Left lung (tissue), 4 donors: ENCODE measurements at regions not wholly inside any gene's neighbourhood (a gene's known extent, or its start where the extent isn't known, plus 50 kb on each side); places are given as distances from the start of the nearest gene placed in this dataset.
A peak's percentile ranks its signal among the peaks of the same experiment; 100 is the strongest.

Experiments used
- ATAC-seq: fragments of 200-7000 bp; cut with Tn5 transposase; one replicate; pipeline ENCODE4 v1.9.1; 2020; ENCODE audit warnings: moderate library complexity
- DNase-seq, 4 donors: peaks; one replicate each; pipeline ENCODE4 v3.0.0-alpha.2; 2013 to 2020
- H3K27ac ChIP-seq, 2 donors: fragments of 200-600 bp; sonication (generic) in 1 of 2; one replicate each; pipeline versions ENCODE4 v1.5.0 to v1.8.0; 2020 to 2021
- H3K27me3 ChIP-seq, 2 donors: fragments of 200-600 bp; sonication (generic) in 1 of 2; one replicate each; pipeline versions ENCODE4 v1.5.0 to v1.8.0; 2020 to 2021
- H3K36me3 ChIP-seq, 2 donors: fragments of 200-600 bp; sonication (generic) in 1 of 2; one replicate each; pipeline versions ENCODE4 v1.5.0 to v1.8.0; 2020 to 2021
- H3K4me1 ChIP-seq, 2 donors: fragments of 200-600 bp; one replicate each; pipeline ENCODE4 v1.8.0; 2021
- H3K4me3 ChIP-seq, 2 donors: fragments of 200-600 bp; sonication (generic) in 1 of 2; one replicate each; pipeline versions ENCODE4 v1.5.0 to v1.8.0; 2020 to 2021; ENCODE audit warnings: mild to moderate bottlenecking in 1 of 2
- H3K9me3 ChIP-seq, 2 donors: fragments of 200-600 bp; sonication (generic) in 1 of 2; one replicate each; pipeline versions ENCODE4 v1.5.0 to v1.8.0; 2020 to 2021
- intact Hi-C, 2 donors: fragments of 100-400 bp; cut with DNase I; formaldehyde crosslinking; loops; one replicate each; pipeline versions ENCODE4 v1.11.2 to v1.14.2; 2022
- TF ChIP-seq, protein P1 (sequence below), 2 donors: fragments of 200-600 bp; sonication (generic) in 1 of 2; IDR thresholded peaks; one replicate each; pipeline versions ENCODE4 v1.5.0 to v1.8.0; 2021; ENCODE audit warnings: antibody characterized with exemption in 2 of 2
- donor health status: DM: no; HTN: yes; CAD: no.
- donor health status: DM: no; HTN: no; CAD: no.

DNA sequence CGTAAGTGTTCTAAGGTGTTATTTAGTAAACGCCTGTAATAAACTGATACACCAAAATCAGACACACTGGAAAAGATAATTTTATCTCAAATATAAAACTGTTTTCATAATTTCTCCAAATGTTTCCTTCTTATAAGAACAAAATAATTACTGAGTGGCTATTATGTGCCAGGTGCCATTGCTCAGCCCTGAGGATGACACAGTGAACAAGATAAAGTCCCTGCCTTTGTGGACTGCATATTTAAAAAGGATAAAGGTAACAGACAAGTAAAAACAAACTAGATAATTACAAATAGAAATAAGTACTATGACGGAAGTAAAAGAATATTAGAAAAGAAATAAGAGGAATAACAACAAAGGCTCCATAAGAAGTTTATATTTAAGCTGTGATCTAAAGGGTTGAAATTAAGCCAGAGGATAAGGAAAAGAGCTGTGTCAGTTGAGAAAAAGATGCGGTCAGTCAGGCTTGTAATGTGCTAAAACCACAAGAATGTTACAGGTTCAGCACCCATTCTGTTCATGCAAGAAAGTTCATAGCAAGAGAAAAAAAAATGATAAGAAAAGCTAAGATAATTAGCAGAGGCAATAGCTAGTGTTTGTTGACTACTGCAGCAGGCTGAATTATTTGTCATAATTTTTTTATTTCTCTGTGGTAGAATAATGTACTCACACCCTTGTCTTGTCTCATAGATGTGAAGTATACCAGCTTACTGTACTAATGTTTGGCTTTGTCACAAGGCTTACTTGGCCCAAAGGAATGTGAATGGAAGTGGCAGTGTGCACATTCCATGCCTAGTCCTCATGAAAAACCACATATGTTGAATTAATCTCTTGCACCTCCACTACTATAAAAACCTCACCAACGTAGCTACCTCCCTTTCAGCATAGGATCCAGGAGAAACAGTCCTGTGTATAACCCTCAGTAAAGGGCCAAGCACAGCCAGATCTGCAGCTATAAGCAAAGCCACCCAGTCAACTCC is 75.1 kb downstream of the CRPPA start:
- Histone ChIP-seq H3K9me3 (peaks cover 0 to 35% of the 10 kb centered on the region in 2 donors), H3K4me1 (no peaks in the 10 kb centered on the region), H3K36me3 (no peaks in the 10 kb centered on the region), H3K27me3 (no peaks in the 10 kb centered on the region), H3K27ac (no peak overlapping the region), H3K4me3 (no peak overlapping the region)
- TF ChIP-seq, protein P1, sequence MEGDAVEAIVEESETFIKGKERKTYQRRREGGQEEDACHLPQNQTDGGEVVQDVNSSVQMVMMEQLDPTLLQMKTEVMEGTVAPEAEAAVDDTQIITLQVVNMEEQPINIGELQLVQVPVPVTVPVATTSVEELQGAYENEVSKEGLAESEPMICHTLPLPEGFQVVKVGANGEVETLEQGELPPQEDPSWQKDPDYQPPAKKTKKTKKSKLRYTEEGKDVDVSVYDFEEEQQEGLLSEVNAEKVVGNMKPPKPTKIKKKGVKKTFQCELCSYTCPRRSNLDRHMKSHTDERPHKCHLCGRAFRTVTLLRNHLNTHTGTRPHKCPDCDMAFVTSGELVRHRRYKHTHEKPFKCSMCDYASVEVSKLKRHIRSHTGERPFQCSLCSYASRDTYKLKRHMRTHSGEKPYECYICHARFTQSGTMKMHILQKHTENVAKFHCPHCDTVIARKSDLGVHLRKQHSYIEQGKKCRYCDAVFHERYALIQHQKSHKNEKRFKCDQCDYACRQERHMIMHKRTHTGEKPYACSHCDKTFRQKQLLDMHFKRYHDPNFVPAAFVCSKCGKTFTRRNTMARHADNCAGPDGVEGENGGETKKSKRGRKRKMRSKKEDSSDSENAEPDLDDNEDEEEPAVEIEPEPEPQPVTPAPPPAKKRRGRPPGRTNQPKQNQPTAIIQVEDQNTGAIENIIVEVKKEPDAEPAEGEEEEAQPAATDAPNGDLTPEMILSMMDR (IDR thresholded peaks at IDR 0.05): no peak
- intact Hi-C loops: no loop called here
- DNase-seq (no peak), ATAC-seq (peak; percentile 91)

DNA sequence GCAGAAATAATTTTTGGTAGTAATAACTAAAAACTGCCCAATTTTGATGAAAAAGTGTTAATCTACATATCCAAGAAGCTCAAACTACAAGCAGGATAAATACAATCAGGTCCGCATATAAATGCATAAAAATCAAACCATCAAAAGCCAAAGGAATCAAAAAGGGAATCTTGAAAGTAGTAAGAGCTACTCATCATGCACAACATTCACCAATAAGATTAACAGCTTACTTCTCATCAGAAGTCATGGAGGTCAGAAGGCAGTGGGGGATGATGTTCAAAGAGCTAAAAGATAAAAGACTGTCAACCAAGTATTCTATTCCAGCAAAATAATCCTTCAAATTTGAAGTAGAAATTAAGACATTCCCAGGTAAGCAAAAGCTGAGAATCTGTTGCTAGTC is 76.4 kb downstream of the CRPPA start:
- H3K36me3 ChIP-seq: no peaks in the 10 kb centered on the region
- no peaks in the 10 kb centered on the region for H3K4me1 ChIP-seq
- TF ChIP-seq, protein P1 (IDR thresholded peaks at IDR 0.05): no peak
- H3K9me3 ChIP-seq: peaks cover 0 to 31% of the 10 kb centered on the region in 2 donors
- intact Hi-C loops: no loop called here
- no peak overlapping the region for H3K4me3 ChIP-seq
- ATAC-seq: no peak
- H3K27ac ChIP-seq: no peak overlapping the region
- no peak for DNase-seq
- H3K27me3 ChIP-seq: no peaks in the 10 kb centered on the region

DNA sequence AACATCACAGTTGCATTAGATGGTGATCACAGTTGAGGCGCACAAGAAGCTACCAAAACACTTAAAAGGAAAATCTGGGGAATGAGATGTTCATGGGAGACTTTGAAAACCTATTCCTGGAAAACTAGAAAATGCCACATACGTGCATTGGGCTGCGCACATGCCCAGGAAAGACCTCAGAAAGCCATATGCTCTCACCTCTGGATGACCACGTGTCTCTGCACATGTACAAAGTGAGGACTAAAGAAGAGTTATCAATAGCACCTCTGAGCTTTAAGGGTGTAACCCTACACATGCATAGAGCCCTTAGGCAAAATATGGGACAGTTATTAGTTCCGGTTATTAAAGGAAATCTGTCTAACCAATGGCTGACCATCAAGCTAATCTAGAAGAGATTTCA is 77.7 kb downstream of the CRPPA start:
- Histone ChIP-seq H3K27me3 (no peaks in the 10 kb centered on the region), H3K4me3 (no peak overlapping the region), H3K27ac (no peak overlapping the region), H3K36me3 (no peaks in the 10 kb centered on the region), H3K9me3 (peaks cover 0 to 36% of the 10 kb centered on the region in 2 donors), H3K4me1 (no peaks in the 10 kb centered on the region)
- ATAC-seq (no peak), DNase-seq (no peak)
- TF ChIP-seq, protein P1 (IDR thresholded peaks at IDR 0.05): no peak
- intact Hi-C loops: no loop called here

DNA sequence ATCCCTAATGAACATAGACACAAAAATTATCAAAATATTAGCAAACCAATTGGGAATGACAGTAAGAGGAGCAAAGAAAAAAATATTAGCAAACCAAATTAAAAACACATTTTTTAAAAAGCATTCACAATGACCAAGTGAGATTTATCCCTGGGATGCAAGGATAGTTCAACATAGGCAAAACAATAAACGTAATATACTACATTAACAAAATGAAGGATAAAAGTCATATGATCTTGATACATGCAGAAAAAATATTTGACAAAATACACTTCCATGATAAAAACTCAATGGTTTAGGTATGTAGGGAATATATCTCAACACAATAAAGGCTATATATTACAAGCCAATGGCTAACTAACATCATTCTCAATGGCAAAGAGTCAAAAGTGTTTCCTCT is 83.3 kb downstream of the CRPPA start:
- Histone ChIP-seq H3K4me3 (no peak overlapping the region), H3K27me3 (no peaks in the 10 kb centered on the region), H3K27ac (no peak overlapping the region), H3K36me3 (no peaks in the 10 kb centered on the region), H3K4me1 (no peaks in the 10 kb centered on the region), H3K9me3 (peaks cover 0 to 52% of the 10 kb centered on the region in 2 donors)
- TF ChIP-seq, protein P1 (IDR thresholded peaks at IDR 0.05): no peak
- intact Hi-C loops: no loop called here
- no peak for DNase-seq
- no peak for ATAC-seq

DNA sequence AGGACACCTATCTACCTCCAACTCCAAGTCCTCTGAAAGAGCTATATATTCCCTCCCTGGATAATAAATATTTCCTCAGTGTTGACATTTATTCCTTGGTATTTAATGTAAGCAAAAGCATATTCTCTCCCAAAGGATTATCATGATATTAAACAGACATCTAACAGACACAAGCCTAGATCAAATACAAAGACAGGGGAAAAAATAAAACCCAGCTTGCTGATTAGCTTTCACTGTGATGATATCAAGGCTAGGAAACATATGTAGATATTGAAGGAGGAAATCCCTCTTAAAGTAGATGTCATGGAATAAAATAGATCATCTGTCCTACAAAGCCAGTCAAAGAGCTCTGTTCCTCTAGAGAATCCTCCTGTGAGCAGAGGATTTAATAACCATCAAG is 95.2 kb downstream of the CRPPA start:
- H3K9me3 ChIP-seq: peaks cover 0 to under 1% of the 10 kb centered on the region in 2 donors
- DNase-seq (no peak), ATAC-seq (no peak)
- no peak overlapping the region for H3K27ac ChIP-seq
- intact Hi-C loops: no loop called here
- TF ChIP-seq, protein P1 (IDR thresholded peaks at IDR 0.05): no peak
- H3K27me3 ChIP-seq: no peaks in the 10 kb centered on the region
- no peaks in the 10 kb centered on the region for H3K4me1 ChIP-seq
- no peaks in the 10 kb centered on the region for H3K36me3 ChIP-seq
- H3K4me3 ChIP-seq: no peak overlapping the region
